HG02642 (cell line): ENCODE measurements at regions not wholly inside any gene's neighbourhood (a gene's known extent, or its start where the extent isn't known, plus 50 kb on each side); places are given as distances from the start of the nearest gene placed in this dataset.
A peak's percentile ranks its signal among the peaks of the same experiment; 100 is the strongest.

ENCODE experiments used
- ATAC-seq: cut with Tn5 transposase; IDR thresholded peaks from one replicate; pipeline ENCODE4 v1.9.1; 2021; ENCODE audit warnings: mild to moderate bottlenecking; ENCODE audit not compliant: unreplicated experiment, poor library complexity

- no peak for ATAC-seq
Measured at GRCh38 chr15:98501192-98501591, 147.1 kb upstream of the IGF1R start.

- no peak for ATAC-seq
Measured at GRCh38 chr15:98501632-98502031, 146.7 kb upstream of the IGF1R start.

- ATAC-seq = no peak
Measured at GRCh38 chr15:98503970-98504369, 144.4 kb upstream of the IGF1R start.

- no peak for ATAC-seq
Measured at GRCh38 chr15:98504998-98505397, 143.3 kb upstream of the IGF1R start.

- no peak for ATAC-seq
Measured at GRCh38 chr15:98505611-98506031, 142.7 kb upstream of the IGF1R start.

GRCh38 chr15:98506172-98506571 lies 142.2 kb upstream of the IGF1R start:
- no peak for ATAC-seq

- ATAC-seq = no peak
Measured at GRCh38 chr15:98506711-98507110, 141.6 kb upstream of the IGF1R start.

- no peak for ATAC-seq
Measured at GRCh38 chr15:98513428-98513986, 134.8 kb upstream of the IGF1R start.

- ATAC-seq = no peak
Measured at GRCh38 chr15:98514034-98514622, 134.2 kb upstream of the IGF1R start.

- ATAC-seq = peak; percentile 79
Measured at GRCh38 chr15:98518823-98519561, 129.3 kb upstream of the IGF1R start.

GRCh38 chr15:98519767-98520550 lies 128.4 kb upstream of the IGF1R start:
- ATAC-seq = no peak

GRCh38 chr15:98522127-98522526 lies 126.2 kb upstream of the IGF1R start:
- ATAC-seq = no peak

- ATAC-seq = no peak
Measured at GRCh38 chr15:98523912-98524662, 124.3 kb upstream of the IGF1R start.

- no peak for ATAC-seq
Measured at GRCh38 chr15:98524838-98525660, 123.3 kb upstream of the IGF1R start.

- no peak for ATAC-seq
Measured at GRCh38 chr15:98525661-98526001, 122.7 kb upstream of the IGF1R start.

GRCh38 chr15:98526094-98526493 lies 122.2 kb upstream of the IGF1R start:
- no peak for ATAC-seq

- no peak for ATAC-seq
Measured at GRCh38 chr15:98528046-98528725, 120.2 kb upstream of the IGF1R start.

- ATAC-seq = no peak
Measured at GRCh38 chr15:98529205-98530145, 118.9 kb upstream of the IGF1R start.
